ENCODE measurements at regions not wholly inside any gene's neighbourhood (a gene's known extent, or its start where the extent isn't known, plus 50 kb on each side); places are given as distances from the start of the nearest gene placed in this dataset.

DNA sequence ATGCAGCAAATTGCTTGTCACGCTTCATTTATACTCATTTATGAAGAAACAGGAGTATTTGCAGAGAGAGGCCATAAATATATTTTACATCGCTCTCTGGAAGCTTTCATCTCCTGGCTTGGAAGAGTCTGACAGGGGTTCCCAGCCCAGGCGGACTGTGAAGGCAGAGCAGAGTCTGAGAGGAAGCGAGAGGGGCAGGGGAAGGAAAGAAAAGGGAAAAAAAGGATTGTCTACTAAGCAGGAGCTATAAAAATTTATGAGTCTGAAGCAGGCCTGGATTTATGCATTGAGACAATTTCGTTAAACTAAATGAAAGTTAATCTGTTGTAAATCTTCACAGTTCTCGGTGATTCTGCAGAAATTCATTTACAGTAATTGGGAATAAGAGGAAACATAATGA is 143.9 kb upstream of the GYPC start:
- TF ChIP-seq, protein P1, sequence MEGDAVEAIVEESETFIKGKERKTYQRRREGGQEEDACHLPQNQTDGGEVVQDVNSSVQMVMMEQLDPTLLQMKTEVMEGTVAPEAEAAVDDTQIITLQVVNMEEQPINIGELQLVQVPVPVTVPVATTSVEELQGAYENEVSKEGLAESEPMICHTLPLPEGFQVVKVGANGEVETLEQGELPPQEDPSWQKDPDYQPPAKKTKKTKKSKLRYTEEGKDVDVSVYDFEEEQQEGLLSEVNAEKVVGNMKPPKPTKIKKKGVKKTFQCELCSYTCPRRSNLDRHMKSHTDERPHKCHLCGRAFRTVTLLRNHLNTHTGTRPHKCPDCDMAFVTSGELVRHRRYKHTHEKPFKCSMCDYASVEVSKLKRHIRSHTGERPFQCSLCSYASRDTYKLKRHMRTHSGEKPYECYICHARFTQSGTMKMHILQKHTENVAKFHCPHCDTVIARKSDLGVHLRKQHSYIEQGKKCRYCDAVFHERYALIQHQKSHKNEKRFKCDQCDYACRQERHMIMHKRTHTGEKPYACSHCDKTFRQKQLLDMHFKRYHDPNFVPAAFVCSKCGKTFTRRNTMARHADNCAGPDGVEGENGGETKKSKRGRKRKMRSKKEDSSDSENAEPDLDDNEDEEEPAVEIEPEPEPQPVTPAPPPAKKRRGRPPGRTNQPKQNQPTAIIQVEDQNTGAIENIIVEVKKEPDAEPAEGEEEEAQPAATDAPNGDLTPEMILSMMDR (conservative IDR thresholded peaks at IDR 0.05 in 1 of 2, IDR thresholded peaks at IDR 0.05 in 1 of 2; ENCODE audit: low read depth in 1 of 2, low read length in 2 of 2) = no peak
- TF ChIP-seq EZH2 (IDR thresholded peaks at IDR 0.05; ENCODE audit: low read length, missing control alignments) = no peak

All from fibroblast of lung (primary cell).